HG02938 (cell line): ENCODE measurements at regions not wholly inside any gene's neighbourhood (a gene's known extent, or its start where the extent isn't known, plus 50 kb on each side); places are given as distances from the start of the nearest gene placed in this dataset.
"Not testable (repeated sequence)": the region's sequence is repeated elsewhere in the genome, so short reads cannot be mapped to it uniquely, and the experiment has no call there.

Experiments
- ATAC-seq: cut with Tn5 transposase; IDR thresholded peaks from one replicate; pipeline ENCODE4 v1.9.1; 2021; ENCODE audit warnings: mild to moderate bottlenecking, moderate library complexity; ENCODE audit not compliant: unreplicated experiment

DNA sequence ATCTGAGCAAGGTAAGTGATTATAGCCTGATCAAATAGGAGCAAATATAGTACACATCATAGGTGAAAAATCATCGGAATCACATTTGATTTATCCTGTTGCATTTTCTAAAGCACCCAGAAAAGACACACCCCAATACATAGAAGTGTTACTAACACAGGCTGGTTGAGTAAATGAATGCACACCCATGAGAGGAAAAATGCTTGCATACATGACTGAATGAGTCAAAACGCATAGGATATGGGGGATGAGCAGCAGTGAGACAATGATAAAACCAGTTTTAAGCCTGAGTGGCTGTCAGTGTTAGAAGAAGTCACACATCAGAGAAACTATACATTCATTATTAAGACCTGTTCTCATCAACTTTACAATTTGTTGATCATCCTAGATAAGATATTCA is 449.6 kb upstream of the CDH20 start:
- ATAC-seq: no peak

DNA sequence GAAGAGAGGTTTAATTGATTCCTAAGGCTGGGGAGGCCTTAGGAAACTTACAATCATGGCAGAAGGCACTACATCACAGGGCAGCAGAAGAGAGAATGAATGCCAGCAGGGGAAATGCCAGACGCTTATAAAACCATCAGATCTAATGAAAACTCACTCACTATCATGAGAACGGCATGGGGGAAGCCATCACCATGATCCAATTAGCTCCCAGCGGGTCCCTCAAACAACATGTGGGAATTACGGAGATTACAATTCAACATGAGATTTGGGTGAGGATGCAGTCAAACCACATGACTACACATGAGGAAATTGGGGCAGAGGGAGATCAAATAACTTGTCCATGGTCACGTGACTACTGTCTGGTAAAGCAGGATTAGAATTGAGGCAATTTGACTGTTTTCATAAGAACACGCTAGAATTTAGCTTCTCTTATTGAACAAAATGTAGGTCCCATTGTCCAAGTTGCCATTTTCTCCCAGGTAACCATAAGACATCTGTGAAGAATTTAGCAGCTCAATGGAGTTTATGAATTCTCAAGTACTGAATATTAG is 445.1 kb upstream of the CDH20 start:
- no peak for ATAC-seq

- no peak for ATAC-seq
Observed at GRCh38 chr18:60889442-60889841, 443.8 kb upstream of the CDH20 start.

DNA sequence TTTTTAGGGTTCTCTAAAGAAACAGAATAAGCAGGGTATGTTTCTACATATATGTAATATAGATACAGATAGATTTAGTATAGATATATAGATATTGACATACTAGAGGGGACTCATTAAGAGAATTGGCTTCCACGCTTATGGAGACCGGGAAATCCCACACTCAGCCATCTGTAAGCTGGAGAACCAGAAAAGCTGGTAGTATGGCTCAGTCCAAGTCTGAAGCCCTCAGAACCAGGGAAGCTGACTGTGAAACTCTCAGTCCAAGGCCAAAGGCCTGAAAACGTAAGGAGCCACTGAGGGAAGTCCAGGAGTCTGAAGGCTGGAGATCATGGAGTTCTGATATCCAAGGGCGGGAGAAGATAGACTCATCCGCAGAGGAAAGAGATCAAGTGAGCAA is 441.3 kb upstream of the CDH20 start:
- no peak for ATAC-seq

DNA sequence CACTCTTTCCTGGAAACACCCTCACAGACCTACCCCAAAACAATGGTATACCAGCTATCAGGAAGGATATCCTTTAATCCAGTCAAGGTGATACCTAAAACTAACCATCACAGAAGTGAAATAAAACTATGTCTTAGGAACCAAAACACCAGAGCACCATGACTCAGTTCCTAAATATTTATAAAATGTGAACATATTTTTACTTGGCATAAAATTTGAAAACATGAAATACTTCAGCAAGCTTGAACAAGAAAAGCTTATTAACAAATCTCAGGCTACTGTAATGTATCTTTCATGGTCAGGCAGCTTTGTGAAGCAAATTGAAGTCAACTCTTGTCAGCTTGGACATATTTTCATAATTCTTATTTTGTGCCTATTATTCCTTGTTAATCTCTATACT is 440.8 kb upstream of the CDH20 start:
- ATAC-seq: no peak

DNA sequence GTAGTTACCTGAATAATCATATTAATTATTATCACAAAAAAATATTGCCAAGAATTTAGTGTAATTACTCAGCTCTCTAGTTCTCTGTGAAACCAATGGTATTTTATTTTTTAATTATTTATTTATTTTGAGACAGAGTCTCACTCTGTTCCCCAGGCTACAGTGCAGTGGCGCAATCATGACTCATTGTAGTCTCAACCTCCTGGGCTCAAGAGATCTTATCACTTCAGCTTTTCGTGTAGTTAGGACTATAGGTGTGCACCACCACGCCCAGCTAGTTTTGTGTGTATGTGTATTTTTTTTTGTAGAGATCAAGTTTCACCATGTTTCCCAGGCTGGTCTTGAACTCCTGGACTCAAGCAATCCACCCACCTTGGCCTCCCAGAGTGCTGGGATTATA is 440.4 kb upstream of the CDH20 start:
- no peak for ATAC-seq

- ATAC-seq: no peak
Observed at GRCh38 chr18:60893355-60894097, 439.7 kb upstream of the CDH20 start.

GRCh38 chr18:60894254-60894945 is 438.8 kb upstream of the CDH20 start:
- no peak for ATAC-seq

GRCh38 chr18:60895181-60895580 is 438.0 kb upstream of the CDH20 start:
- ATAC-seq: no peak

- ATAC-seq: no peak
Observed at GRCh38 chr18:60898111-60898510, 435.1 kb upstream of the CDH20 start.

GRCh38 chr18:60905699-60906098 is 427.5 kb upstream of the CDH20 start:
- ATAC-seq: no peak

DNA sequence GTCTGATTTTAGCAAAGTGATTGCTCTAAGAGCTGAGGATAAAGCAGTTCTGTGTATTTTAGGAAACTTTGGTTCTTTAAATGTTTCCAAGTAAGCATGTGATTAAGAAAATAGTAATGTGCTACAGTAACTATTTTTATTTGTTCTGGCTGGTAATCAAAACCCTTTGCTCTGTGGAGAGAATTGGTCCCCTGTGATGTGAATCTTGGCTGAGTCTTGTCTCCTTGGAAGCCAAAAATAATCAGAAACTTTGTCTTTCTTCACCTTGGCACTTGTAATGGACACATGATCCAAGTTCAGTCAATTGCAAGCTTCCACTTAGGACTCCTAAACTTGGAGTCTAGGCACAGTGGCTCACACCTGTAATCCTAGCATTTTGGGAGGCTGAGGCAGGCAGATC is 422.7 kb upstream of the CDH20 start:
- ATAC-seq: no peak

- ATAC-seq: no peak
Observed at GRCh38 chr18:60911504-60911903, 421.7 kb upstream of the CDH20 start.

DNA sequence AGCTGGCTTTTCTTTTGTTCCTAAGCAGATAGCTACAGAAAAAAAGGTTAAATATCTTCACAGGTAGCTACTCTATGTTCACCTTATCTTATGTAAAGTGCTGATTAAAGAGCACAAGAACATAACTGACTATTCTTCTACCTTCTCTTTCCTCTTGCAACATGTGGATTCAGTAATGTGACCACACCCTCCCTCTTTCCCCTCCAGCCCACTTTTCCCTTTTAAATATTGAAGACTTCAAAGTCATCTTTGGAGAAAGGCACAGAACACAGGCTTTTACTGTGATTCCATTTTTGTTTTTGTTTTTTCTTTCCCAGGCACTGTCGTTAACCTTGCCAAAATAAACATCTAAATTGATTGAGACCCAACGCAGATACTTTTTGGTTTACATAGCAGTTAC is 418.1 kb upstream of the CDH20 start:
- ATAC-seq: no peak

GRCh38 chr18:60918862-60919261 is 414.4 kb upstream of the CDH20 start:
- ATAC-seq: not testable (repeated sequence)

DNA sequence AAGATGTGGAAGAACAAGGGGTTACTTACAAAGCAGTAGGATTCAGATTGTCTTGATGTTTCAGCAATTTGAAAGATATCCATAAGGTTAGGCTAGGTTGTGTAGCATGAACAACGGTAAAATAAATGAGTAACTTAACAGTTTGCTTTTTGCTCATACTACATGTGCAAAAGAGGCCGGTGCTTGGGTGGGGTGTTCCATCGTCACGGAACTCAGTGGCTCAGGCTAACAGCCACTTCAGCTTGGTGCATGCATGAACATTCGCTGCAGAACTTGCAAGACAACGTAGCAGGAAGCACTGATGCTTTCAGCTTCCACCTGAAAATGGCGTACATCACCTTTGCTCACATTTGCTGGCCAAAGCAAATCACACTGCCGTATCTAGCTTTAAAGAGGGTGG is 407.3 kb upstream of the CDH20 start:
- no peak for ATAC-seq

GRCh38 chr18:60929966-60930365 is 403.3 kb upstream of the CDH20 start:
- ATAC-seq: no peak

- no peak for ATAC-seq
Observed at GRCh38 chr18:60935041-60935910, 398.0 kb upstream of the CDH20 start.

DNA sequence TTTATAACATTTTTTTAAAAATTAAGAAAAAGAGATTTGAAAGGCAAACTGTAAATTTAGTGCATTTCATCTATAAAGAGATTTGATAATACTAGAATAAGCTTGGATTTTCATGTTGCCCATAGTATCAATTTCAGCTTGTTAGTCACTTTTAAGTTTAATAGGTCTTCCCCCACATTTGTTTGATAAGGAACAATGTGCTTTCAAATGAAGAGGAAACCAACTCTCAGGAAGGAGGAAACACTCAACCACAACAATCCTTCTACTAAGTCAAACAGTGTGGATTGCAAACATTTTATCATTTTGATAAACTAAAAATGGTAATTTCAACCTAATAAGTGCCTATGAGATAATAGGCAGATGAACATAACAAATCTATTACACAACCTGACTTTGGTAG is 397.1 kb upstream of the CDH20 start:
- no peak for ATAC-seq

GRCh38 chr18:60943297-60943696 is 389.9 kb upstream of the CDH20 start:
- ATAC-seq: no peak

DNA sequence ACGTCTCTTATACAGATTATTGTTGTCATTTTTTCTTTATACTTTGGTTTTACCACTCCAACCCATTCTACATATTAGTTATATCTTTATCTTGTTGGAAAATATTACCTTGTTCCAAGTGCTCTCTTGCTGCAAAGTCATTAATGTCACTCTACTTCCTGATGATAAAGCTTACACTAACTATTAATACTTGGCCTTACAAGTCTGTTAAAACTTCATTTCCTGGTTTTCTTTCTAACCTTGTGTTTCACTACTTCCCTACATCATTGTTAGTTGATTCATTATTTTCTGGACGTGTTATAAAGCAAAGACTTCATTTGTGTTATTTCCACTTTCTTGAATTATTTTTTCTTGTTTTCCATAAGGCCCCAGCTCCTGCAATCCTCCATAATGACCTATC is 382.6 kb upstream of the CDH20 start:
- no peak for ATAC-seq
